ENCODE measurements at regions not wholly inside any gene's neighbourhood (a gene's known extent, or its start where the extent isn't known, plus 50 kb on each side); places are given as distances from the start of the nearest gene placed in this dataset.

- ATAC-seq (no peak), DNase-seq (ENCODE audit: low spot score in 2 of 2) (no peak)
- no peak overlapping the region for H3K27ac Mint-ChIP-seq
- H3K9me3 Mint-ChIP-seq: no peaks in the 10 kb centered on the region
- no peaks in the 10 kb centered on the region for H3K36me3 Mint-ChIP-seq
- H3K4me1 Mint-ChIP-seq: no peaks in the 10 kb centered on the region
- H3K4me3 Mint-ChIP-seq: no peak overlapping the region
Measured at GRCh38 chr18:68498636-68499035, 216.3 kb downstream of the TMX3 start.

GRCh38 chr18:68498185-68498584, 216.7 kb downstream of the TMX3 start:
- Mint-ChIP-seq H3K36me3 (no peaks in the 10 kb centered on the region), H3K27ac (no peak overlapping the region), H3K9me3 (no peaks in the 10 kb centered on the region), H3K4me1 (no peaks in the 10 kb centered on the region), H3K4me3 (no peak overlapping the region)
- no peak for DNase-seq (ENCODE audit: low spot score in 2 of 2)
- ATAC-seq: no peak

- Mint-ChIP-seq H3K36me3 (no peaks in the 10 kb centered on the region), H3K4me3 (no peak overlapping the region), H3K4me1 (no peaks in the 10 kb centered on the region), H3K27ac (no peak overlapping the region), H3K9me3 (peaks cover 2% of the 10 kb centered on the region)
- ATAC-seq (no peak), DNase-seq (ENCODE audit: low spot score in 2 of 2) (no peak)
Measured at GRCh38 chr18:68494802-68495581, 219.9 kb downstream of the TMX3 start.

GRCh38 chr18:68489013-68489792, 225.7 kb downstream of the TMX3 start:
- H3K9me3 Mint-ChIP-seq: peaks cover 2% of the 10 kb centered on the region
- no peak overlapping the region for H3K4me3 Mint-ChIP-seq
- DNase-seq (ENCODE audit: low spot score in 2 of 2) (no peak), ATAC-seq (no peak)
- H3K36me3 Mint-ChIP-seq: no peaks in the 10 kb centered on the region
- no peak overlapping the region for H3K27ac Mint-ChIP-seq
- H3K4me1 Mint-ChIP-seq: no peaks in the 10 kb centered on the region

- H3K36me3 Mint-ChIP-seq: no peaks in the 10 kb centered on the region
- no peaks in the 10 kb centered on the region for H3K4me1 Mint-ChIP-seq
- no peak for DNase-seq (ENCODE audit: low spot score in 2 of 2)
- no peak overlapping the region for H3K4me3 Mint-ChIP-seq
- no peak overlapping the region for H3K27ac Mint-ChIP-seq
- no peaks in the 10 kb centered on the region for H3K9me3 Mint-ChIP-seq
- no peak for ATAC-seq
Measured at GRCh38 chr18:68484241-68484640, 230.7 kb downstream of the TMX3 start.

GRCh38 chr18:68482815-68483214, 232.1 kb downstream of the TMX3 start:
- Mint-ChIP-seq H3K9me3 (no peaks in the 10 kb centered on the region), H3K27ac (no peak overlapping the region), H3K4me1 (no peaks in the 10 kb centered on the region), H3K36me3 (no peaks in the 10 kb centered on the region), H3K4me3 (no peak overlapping the region)
- no peak for DNase-seq (ENCODE audit: low spot score in 2 of 2)
- no peak for ATAC-seq

- DNase-seq (ENCODE audit: low spot score in 2 of 2) (no peak), ATAC-seq (no peak)
- Mint-ChIP-seq H3K36me3 (no peaks in the 10 kb centered on the region), H3K4me1 (no peaks in the 10 kb centered on the region), H3K27ac (no peak overlapping the region), H3K9me3 (no peaks in the 10 kb centered on the region), H3K4me3 (no peak overlapping the region)
Measured at GRCh38 chr18:68480196-68480595, 234.7 kb downstream of the TMX3 start.

GRCh38 chr18:68478246-68478645, 236.7 kb downstream of the TMX3 start:
- no peak for ATAC-seq
- H3K4me3 Mint-ChIP-seq: no peak overlapping the region

DNA sequence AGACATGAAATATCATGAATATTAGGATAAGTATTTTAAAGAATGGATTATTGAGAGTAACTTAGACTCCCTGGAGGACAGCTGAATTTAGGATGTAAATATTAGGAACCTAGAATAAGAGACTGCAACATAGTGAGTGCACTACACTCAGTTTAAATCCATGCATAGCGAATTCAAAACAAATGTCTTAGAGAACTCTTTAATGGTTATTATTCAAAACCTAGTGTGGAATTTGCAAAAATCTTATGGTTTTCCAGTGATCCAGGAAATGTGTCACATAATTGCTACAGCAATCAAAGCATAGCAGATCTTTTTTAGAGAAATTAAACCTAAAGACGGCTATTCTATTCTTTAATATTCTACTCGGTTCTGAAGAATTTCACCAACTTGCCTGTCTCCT, 239.0 kb downstream of the TMX3 start:
- no peak overlapping the region for H3K27ac Mint-ChIP-seq
- ATAC-seq (no peak), DNase-seq (ENCODE audit: low spot score in 2 of 2) (no peak)
- no peaks in the 10 kb centered on the region for H3K36me3 Mint-ChIP-seq
- H3K4me3 Mint-ChIP-seq: no peak overlapping the region
- H3K9me3 Mint-ChIP-seq: no peaks in the 10 kb centered on the region
- H3K4me1 Mint-ChIP-seq: no peaks in the 10 kb centered on the region

More at GRCh38 chr18:68478246-68478645, 236.7 kb downstream of the TMX3 start:
- no peaks in the 10 kb centered on the region for H3K36me3 Mint-ChIP-seq
- no peaks in the 10 kb centered on the region for H3K9me3 Mint-ChIP-seq
- H3K4me1 Mint-ChIP-seq: no peaks in the 10 kb centered on the region
- no peak for DNase-seq (ENCODE audit: low spot score in 2 of 2)
- no peak overlapping the region for H3K27ac Mint-ChIP-seq

DNA sequence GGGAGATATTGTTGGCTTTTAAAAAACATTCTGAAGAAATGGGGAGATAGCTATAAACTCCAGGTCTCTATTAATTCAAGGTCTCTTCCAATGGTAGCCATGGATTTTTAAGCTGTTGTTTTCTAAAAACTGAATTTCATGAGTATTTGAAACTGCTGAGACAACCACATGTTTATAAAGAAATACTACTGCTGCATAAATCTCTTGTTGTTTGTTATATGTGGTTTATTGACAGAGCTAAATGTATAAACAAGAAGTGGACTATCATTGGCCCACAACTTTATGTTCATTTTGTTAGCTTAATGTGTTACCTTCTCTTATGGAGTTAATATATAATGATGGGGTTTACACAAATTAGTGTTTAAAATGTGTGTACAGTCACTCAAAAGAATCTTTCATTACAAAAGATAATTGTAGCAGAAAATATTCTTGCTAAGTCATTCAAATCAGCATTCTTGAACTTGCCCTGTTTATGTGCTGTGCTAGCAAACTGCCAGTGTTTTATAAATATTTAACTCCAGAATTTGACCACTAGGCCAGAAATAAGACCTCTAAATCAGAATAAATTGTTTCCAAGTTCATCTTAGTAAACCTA, 242.1 kb downstream of the TMX3 start:
- ATAC-seq (no peak), DNase-seq (ENCODE audit: low spot score in 2 of 2) (no peak)
- peaks cover 3% of the 10 kb centered on the region for H3K4me1 Mint-ChIP-seq
- no peak overlapping the region for H3K27ac Mint-ChIP-seq
- no peak overlapping the region for H3K4me3 Mint-ChIP-seq
- no peaks in the 10 kb centered on the region for H3K36me3 Mint-ChIP-seq
- H3K9me3 Mint-ChIP-seq: no peaks in the 10 kb centered on the region

GRCh38 chr18:68469049-68469625, 245.8 kb downstream of the TMX3 start:
- H3K9me3 Mint-ChIP-seq: no peaks in the 10 kb centered on the region
- peaks cover 5% of the 10 kb centered on the region for H3K4me1 Mint-ChIP-seq
- H3K27ac Mint-ChIP-seq: no peak overlapping the region
- ATAC-seq (no peak), DNase-seq (ENCODE audit: low spot score in 2 of 2) (no peak)
- H3K36me3 Mint-ChIP-seq: no peaks in the 10 kb centered on the region
- no peak overlapping the region for H3K4me3 Mint-ChIP-seq

GRCh38 chr18:68467957-68468356, 247.0 kb downstream of the TMX3 start:
- DNase-seq (ENCODE audit: low spot score in 2 of 2) (no peak), ATAC-seq (peak; percentile 74)
- Mint-ChIP-seq H3K36me3 (no peaks in the 10 kb centered on the region), H3K4me3 (no peak overlapping the region), H3K27ac (no peak overlapping the region), H3K9me3 (no peaks in the 10 kb centered on the region), H3K4me1 (peaks cover 5% of the 10 kb centered on the region)

DNA sequence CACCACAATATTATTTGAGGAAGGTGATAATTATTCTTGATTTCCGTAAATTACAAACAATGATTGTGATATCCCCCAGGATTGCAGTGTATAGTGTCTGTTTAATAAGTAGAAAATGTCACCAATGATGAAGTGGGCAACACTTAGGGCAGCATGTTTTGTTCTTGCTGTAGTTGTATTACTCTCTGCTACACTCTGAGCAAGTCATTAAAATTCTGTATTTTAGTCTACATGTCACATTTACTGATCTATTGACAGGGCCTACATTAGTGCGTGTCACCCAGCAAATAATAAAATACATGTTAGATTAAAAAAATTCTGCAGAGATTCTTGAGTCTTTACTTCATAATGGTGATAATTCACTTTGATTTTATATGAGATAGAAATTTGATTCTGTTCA, 247.6 kb downstream of the TMX3 start:
- no peak overlapping the region for H3K4me3 Mint-ChIP-seq
- ATAC-seq (no peak), DNase-seq (ENCODE audit: low spot score in 2 of 2) (no peak)
- no peaks in the 10 kb centered on the region for H3K36me3 Mint-ChIP-seq
- H3K27ac Mint-ChIP-seq: no peak overlapping the region
- no peaks in the 10 kb centered on the region for H3K9me3 Mint-ChIP-seq
- peaks cover 5% of the 10 kb centered on the region for H3K4me1 Mint-ChIP-seq

DNA sequence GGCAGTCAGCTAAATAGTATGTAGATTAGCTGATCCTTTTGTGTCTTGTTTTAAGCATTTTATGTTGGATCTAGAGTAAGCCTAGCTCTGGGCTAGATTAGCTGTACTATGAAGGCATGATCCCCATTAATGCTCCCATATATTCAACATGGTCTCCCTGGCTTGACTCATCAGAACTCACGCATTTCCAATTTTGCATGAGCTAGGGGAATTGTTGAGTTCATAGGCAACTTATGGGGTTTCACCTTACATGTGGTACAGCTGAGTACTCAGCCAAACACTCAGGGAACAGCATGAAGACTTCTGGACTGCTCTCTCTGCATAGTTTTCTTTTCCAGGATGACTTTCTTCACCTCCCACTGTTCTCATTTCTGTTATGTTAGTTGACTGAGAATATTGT, 248.2 kb downstream of the TMX3 start:
- no peaks in the 10 kb centered on the region for H3K9me3 Mint-ChIP-seq
- no peak overlapping the region for H3K27ac Mint-ChIP-seq
- H3K4me1 Mint-ChIP-seq: peaks cover 5% of the 10 kb centered on the region
- H3K4me3 Mint-ChIP-seq: no peak overlapping the region
- DNase-seq (ENCODE audit: low spot score in 2 of 2): no peak
- ATAC-seq: no peak
- H3K36me3 Mint-ChIP-seq: no peaks in the 10 kb centered on the region

DNA sequence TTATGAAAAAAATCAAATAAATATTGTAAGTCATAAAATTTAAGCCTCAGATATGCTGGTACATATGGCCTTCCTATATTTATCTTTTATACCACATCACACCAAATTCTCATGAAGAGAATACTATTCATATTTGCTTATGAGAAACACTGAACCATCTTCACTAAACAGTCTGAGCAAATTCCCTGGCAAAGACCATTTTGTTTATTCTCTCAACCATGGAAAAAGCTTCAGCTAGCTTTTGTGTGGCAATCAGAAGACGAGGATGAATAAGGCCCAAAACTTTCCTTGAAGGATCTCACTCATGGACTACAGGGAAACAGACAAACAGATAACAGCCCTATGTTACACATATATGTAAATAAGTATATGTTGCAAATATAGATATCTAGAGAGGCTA, 252.1 kb downstream of the TMX3 start:
- ATAC-seq (no peak), DNase-seq (ENCODE audit: low spot score in 2 of 2) (no peak)
- Mint-ChIP-seq H3K36me3 (no peaks in the 10 kb centered on the region), H3K27ac (no peak overlapping the region), H3K4me1 (peaks cover 2% of the 10 kb centered on the region), H3K9me3 (no peaks in the 10 kb centered on the region), H3K4me3 (no peak overlapping the region)
